RWPE1 (cell line): ENCODE measurements at regions not wholly inside any gene's neighbourhood (a gene's known extent, or its start where the extent isn't known, plus 50 kb on each side); places are given as distances from the start of the nearest gene placed in this dataset.

Source experiments
- CTCF ChIA-PET: fragments of 350-600 bp; sonication (Branson Sonifier 250); formaldehyde crosslinking; extraction: SDS; loops from one replicate; lab custom pipeline; 2021; lab: Yijun Ruan, JAX
- POLR2A ChIA-PET: fragments of 400-600 bp; formaldehyde crosslinking; extraction: SDS; loops from one replicate; lab custom pipeline; 2020; ENCODE audit warnings: antibody characterized with exemption; ENCODE audit not compliant: low non-redundant PET; lab: Yijun Ruan, JAX
- DNase-seq: peaks from one replicate; pipeline ENCODE4 v3.0.0; 2012; ENCODE audit warnings: low spot score
- H3K27ac ChIP-seq: fragments of 450-650 bp; 2 replicates; pipeline ENCODE4 v1.5.1; 2017
- CTCF ChIP-seq: fragments of 450-650 bp; conservative IDR thresholded peaks from 2 replicates; pipeline ENCODE4 v1.5.1; 2017; ENCODE audit warnings: low read depth, mild to moderate bottlenecking

GRCh38 chr2:234655706-234656105 lies 158.8 kb upstream of the ARL4C start:
- CTCF ChIA-PET = interaction anchor here (0.8 kb wide), 1 partner anchor 12 kb away, joined by 3 read pairs; no protein-coding TSS in a partner anchor
- no peak overlapping the region for H3K27ac ChIP-seq
- no peak for DNase-seq
- TF ChIP-seq CTCF = no peak
- POLR2A ChIA-PET = no interaction called here

- POLR2A ChIA-PET = no interaction called here
- DNase-seq = no peak
- CTCF ChIA-PET = no interaction called here
- no peak overlapping the region for H3K27ac ChIP-seq
- no peak for TF ChIP-seq CTCF
Measured at GRCh38 chr2:234650911-234651310, 154.0 kb upstream of the ARL4C start.

GRCh38 chr2:234649951-234650350 lies 153.1 kb upstream of the ARL4C start:
- DNase-seq = no peak
- H3K27ac ChIP-seq = no peak overlapping the region
- ChIA-PET POLR2A (no interaction called here), CTCF (no interaction called here)
- no peak for TF ChIP-seq CTCF

GRCh38 chr2:234643407-234643806 lies 146.5 kb upstream of the ARL4C start:
- ChIA-PET POLR2A (no interaction called here), CTCF (interaction anchor here (0.8 kb wide), 1 partner anchor 25 kb away, joined by 4 read pairs; no protein-coding TSS in a partner anchor)
- H3K27ac ChIP-seq = no peak overlapping the region
- TF ChIP-seq CTCF = no peak
- DNase-seq = no peak

- ChIA-PET CTCF (interaction anchor here (0.6 kb wide), 1 partner anchor 83 kb away, joined by 4 read pairs; no protein-coding TSS in a partner anchor), POLR2A (no interaction called here)
- DNase-seq = no peak
- TF ChIP-seq CTCF = no peak
- no peak overlapping the region for H3K27ac ChIP-seq
Measured at GRCh38 chr2:234641086-234641485, 144.2 kb upstream of the ARL4C start.

- TF ChIP-seq CTCF = no peak
- CTCF ChIA-PET = no interaction called here
- no peak overlapping the region for H3K27ac ChIP-seq
- no peak for DNase-seq
- POLR2A ChIA-PET = no interaction called here
Measured at GRCh38 chr2:234640657-234641056, 143.8 kb upstream of the ARL4C start.
